ENCODE measurements at regions not wholly inside any gene's neighbourhood (a gene's known extent, or its start where the extent isn't known, plus 50 kb on each side); places are given as distances from the start of the nearest gene placed in this dataset.

GRCh38 chr10:3622845-3623621 lies 162.0 kb downstream of the KLF6 start:
- DNase-seq = no peak

GRCh38 chr10:3622427-3622826 lies 162.6 kb downstream of the KLF6 start:
- DNase-seq = no peak

- no peak for DNase-seq
These were observed 164.2 kb downstream of the KLF6 start for GRCh38 chr10:3620818-3621217.

DNA sequence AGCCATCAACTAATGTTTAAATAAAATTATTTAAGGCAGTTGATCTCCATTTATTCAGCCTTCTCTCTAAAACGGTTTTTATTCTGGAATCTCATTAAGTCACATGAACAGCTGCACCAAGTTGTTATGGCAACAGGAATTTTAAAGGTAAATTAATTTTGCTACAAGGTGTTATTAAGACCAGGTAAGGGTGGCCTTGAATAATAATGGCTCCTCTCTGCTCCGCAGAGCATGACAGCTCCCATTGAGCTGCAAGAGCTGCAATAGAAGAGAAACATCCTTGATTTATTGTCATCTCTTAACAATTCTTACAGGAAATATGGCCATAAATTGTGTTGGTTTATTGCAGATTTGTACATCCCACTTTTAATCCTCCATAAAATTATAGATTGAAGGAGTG lies 165.8 kb downstream of the KLF6 start:
- no peak for DNase-seq

DNA sequence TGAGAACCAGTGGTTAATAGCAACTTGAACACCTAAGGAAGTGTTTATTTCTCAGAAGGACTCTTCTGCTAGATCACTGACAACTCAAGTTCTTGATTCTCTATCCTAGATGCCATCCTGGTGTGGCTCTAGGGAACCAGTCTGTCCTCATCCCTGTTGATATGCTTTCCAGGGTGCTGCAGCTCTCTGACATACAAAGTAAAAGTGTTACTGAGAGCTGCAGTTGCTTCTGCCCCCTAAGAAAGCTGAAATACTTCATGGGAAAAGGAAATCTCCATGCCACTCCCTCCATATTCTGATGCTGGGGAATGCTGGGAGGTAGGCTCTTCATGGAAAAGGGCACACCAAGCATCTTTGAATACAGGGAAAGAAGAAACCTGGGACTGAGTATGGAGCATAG lies 168.1 kb downstream of the KLF6 start:
- DNase-seq = no peak

- no peak for DNase-seq
These were observed 171.7 kb downstream of the KLF6 start for GRCh38 chr10:3613318-3613717.

GRCh38 chr10:3612183-3613001 lies 172.6 kb downstream of the KLF6 start:
- no peak for DNase-seq

GRCh38 chr10:3606309-3606708 lies 178.7 kb downstream of the KLF6 start:
- DNase-seq = no peak

DNA sequence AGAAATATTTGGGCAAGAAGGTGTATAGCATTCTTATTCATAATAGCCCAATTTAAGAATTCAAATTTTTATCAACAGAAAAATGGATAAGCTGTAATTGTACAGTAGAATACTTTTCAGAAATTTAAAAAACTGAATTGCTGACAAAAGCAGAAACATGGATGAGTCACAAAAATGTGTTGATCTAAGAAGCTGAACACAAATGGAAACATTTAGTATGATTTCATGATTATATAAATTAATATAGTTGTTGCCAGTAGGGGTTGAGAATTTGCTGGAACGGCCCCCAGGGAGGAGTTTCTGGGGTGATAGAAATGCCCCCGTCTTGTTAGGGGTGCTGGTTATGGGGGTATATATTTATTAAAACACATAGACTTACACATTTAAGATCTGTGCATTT lies 179.1 kb downstream of the KLF6 start:
- DNase-seq = no peak

GRCh38 chr10:3595736-3596135 lies 189.3 kb downstream of the KLF6 start:
- no peak for DNase-seq

- no peak for DNase-seq
These were observed 191.4 kb downstream of the KLF6 start for GRCh38 chr10:3593611-3594010.

GRCh38 chr10:3592424-3592823 lies 192.6 kb downstream of the KLF6 start:
- DNase-seq = no peak

GRCh38 chr10:3588816-3589215 lies 196.2 kb downstream of the KLF6 start:
- DNase-seq = no peak

- DNase-seq = no peak
These were observed 196.7 kb downstream of the KLF6 start for GRCh38 chr10:3588346-3588745.

- DNase-seq = no peak
These were observed 199.9 kb downstream of the KLF6 start for GRCh38 chr10:3584926-3585784.

GRCh38 chr10:3580565-3580964 lies 204.4 kb downstream of the KLF6 start:
- no peak for DNase-seq

- no peak for DNase-seq
These were observed 205.2 kb downstream of the KLF6 start for GRCh38 chr10:3579845-3580244.

DNA sequence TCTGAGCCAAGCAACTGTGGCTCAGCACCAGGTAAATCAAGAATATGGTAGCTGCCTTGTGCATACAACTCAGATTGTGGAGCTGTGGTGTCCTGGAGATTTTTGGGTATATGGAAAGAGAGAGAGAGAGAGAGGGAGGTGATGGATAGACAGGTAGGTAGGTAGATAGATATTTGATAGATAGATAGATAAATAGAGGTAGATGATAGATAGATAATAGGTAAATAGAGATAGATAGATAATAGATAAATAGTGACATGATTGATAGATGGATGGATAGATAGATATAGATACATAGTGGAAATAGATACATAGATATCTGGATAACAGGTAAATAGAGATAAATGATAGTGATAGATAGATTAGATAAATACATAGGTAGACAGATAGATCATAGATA lies 206.3 kb downstream of the KLF6 start:
- DNase-seq = no peak

DNA sequence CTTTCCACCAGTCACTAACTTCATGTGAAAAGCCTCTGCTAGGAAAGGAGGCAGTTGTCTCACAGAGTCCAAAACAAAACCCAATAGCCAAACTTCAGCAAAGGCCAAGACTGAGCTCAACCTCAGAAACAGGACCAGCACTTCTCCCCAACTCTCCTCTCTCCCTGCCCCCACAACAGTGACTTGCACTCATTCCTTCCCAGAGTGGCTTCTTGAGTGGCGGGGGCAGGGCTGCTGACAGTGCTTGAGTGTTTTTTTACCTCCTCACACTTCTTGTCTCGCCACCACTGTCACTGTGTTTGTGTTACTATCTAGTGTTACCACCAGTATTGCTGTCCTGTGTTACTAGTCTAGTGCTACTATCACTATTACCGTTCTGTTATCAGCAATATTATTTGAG lies 206.8 kb downstream of the KLF6 start:
- DNase-seq = no peak

- DNase-seq = no peak
These were observed 210.6 kb downstream of the KLF6 start for GRCh38 chr10:3574451-3574850.

GRCh38 chr10:3573498-3573897 lies 211.5 kb downstream of the KLF6 start:
- no peak for DNase-seq

GRCh38 chr10:3571310-3571825 lies 213.6 kb downstream of the KLF6 start:
- DNase-seq = no peak

DNA sequence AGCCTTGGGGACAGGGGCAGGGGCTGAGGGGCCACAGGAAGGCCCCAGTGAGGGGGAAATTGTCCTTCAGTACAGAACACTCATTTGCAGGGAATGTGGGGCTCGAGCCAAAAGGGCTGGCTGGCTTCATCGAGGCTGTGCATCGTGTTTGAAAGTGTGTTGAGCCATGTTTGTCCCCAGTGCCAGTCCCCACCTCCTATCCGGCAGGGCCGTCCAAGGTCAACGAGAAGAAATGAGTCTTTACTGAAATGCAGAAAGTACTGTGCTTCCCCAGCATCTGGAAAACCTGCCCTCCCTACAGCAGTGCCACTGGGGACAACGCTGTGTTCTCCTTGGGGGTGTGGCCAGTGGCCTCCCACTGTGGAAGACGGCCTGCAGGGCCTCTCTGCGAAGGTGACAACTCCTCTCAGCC lies 214.1 kb downstream of the KLF6 start:
- no peak for DNase-seq
